ENCODE measurements at regions not wholly inside any gene's neighbourhood (a gene's known extent, or its start where the extent isn't known, plus 50 kb on each side); places are given as distances from the start of the nearest gene placed in this dataset.

DNA sequence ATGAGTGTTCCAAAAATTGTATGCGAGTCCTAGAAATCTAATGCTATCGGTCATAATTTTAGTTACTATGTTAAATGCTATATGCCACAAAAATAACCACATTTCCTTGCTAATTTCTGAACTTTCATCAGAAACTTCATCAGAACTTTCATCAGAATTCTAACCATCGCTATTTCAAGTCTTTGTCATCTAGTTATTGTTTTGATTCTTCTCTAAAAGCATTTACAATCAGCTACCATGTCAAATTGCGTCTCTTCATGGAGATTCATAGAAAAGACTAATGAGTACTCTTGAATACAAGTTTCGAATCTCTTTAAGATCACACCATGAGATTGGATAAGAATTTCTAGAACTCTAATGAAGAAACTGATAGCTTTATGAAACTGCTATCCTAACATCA lies 52.7 kb upstream of the TM9SF2 start:
- TF ChIP-seq EZH2 (IDR thresholded peaks at IDR 0.05; ENCODE audit: insufficient read depth, poor library complexity, severe bottlenecking), result no peak
- no peak for TF ChIP-seq EZH2phosphoT487 (IDR thresholded peaks at IDR 0.05; ENCODE audit: insufficient read depth, low read depth)
